Lower lobe of right lung (tissue), 2 donors: ENCODE measurements at regions not wholly inside any gene's neighbourhood (a gene's known extent, or its start where the extent isn't known, plus 50 kb on each side); places are given as distances from the start of the nearest gene placed in this dataset.

Experiments used
- ATAC-seq, 2 donors: fragments of 200-7000 bp; cut with Tn5 transposase; one replicate each; pipeline ENCODE4 v1.9.1; 2020 to 2022; ENCODE audit warnings: mild to moderate bottlenecking in 2 of 2, moderate library complexity in 2 of 2
- DNase-seq: peaks from one replicate; pipeline ENCODE4 v3.0.0-alpha.2; 2020
- H3K27ac ChIP-seq: fragments of 200-600 bp; one replicate; pipeline ENCODE4 v1.8.0; 2022
- H3K27me3 ChIP-seq: fragments of 200-600 bp; one replicate; pipeline ENCODE4 v1.8.0; 2022; ENCODE audit warnings: low read depth
- H3K36me3 ChIP-seq: fragments of 200-600 bp; one replicate; pipeline ENCODE4 v1.8.0; 2022; ENCODE audit warnings: mild to moderate bottlenecking
- H3K4me1 ChIP-seq: fragments of 200-600 bp; one replicate; pipeline ENCODE4 v1.8.0; 2022
- H3K4me3 ChIP-seq: fragments of 200-600 bp; one replicate; pipeline ENCODE4 v1.8.0; 2022; ENCODE audit warnings: mild to moderate bottlenecking
- H3K9me3 ChIP-seq: fragments of 200-600 bp; one replicate; pipeline ENCODE4 v1.8.0; 2022
- CTCF ChIP-seq: fragments of 200-600 bp; IDR thresholded peaks from one replicate; pipeline ENCODE4 v1.8.0; 2022; ENCODE audit warnings: antibody characterized with exemption, mild to moderate bottlenecking
- intact Hi-C: fragments of 100-400 bp; cut with DNase I; formaldehyde crosslinking; loops from one replicate; pipeline ENCODE4 v1.11.0; 2022
- donor health status: DM: no; HTN: yes; CAD: no; lungs with severe emphysema.

DNA sequence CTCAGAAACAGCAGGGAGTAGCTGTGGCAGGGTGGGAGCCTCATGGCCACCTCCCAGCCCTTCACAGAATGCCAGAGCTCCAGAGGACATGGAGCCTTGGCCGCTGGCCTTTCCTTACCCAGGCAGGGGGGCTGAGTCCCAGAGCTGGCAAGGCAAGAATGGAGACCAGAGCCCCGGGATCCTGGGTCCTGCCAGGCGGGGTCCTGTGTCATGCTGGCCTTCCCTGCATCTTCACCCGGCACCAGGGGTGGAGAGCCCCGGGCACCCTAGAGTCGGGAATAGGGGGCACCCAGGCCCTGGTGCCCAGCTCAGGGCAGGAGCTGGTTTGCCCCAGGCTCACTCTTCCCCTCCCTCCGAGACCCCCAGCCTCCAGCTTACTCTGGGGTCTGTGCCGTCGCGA is 519.9 kb downstream of the TBC1D22A start:
- intact Hi-C loops, result no loop called here
- no peak for TF ChIP-seq CTCF
- no peak for DNase-seq
- Histone ChIP-seq H3K4me1 (no peaks in the 10 kb centered on the region), H3K27ac (no peak overlapping the region), H3K36me3 (no peaks in the 10 kb centered on the region), H3K27me3 (peaks cover 25% of the 10 kb centered on the region), H3K9me3 (no peaks in the 10 kb centered on the region), H3K4me3 (no peak overlapping the region)
- ATAC-seq, result no peak

DNA sequence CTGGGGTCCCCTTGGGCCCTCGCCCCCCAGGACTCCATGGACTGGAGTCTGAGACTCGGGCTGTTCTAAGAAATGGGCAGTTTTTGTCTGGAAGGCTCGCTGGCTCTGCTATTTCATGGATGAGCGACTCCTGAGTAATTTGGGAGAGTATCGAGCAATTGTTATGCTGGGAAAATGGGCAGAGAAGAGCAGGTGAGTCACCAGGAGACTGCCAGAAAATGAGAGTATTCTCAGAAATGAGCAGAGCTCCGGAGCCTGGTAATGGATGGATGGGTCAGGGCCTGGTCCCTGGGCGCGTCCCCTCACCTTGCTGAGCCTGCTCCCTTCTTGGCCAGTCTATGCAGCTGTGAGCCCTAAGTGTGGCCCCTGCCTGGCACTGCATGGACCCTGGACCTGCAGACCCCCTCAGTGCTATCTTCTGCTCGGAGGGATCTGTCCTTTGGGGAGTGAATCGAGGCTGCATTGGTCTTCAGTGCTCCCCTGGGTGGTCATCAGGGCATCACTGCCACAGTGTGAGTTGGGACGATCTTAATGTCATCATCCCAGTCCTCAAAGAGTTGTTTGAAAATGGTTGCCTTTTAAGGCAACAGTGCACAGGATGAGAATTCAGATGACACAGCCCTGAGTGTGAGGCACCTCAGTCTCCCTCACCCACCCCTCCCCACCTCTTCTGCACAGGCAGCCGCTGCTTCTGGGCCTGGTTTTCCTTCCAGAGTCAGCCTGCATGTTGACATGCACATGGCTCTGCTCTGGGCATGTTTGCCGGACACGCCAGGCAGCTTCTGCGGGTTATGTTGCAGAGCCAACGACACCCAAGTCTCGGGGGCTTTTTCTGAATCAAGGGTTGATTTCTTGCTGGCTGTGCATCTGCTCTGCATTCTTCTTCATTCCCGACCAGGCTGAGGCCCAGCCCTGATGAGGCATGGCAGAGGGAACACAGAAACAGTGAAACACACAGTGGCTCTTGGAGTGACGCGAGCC is 519.0 kb downstream of the TBC1D22A start:
- ATAC-seq, result no peak
- no peak for DNase-seq
- no peaks in the 10 kb centered on the region for H3K9me3 ChIP-seq
- H3K27me3 ChIP-seq, result peaks cover 25% of the 10 kb centered on the region
- no peak overlapping the region for H3K27ac ChIP-seq
- no peaks in the 10 kb centered on the region for H3K4me1 ChIP-seq
- intact Hi-C loops, result no loop called here
- no peaks in the 10 kb centered on the region for H3K36me3 ChIP-seq
- H3K4me3 ChIP-seq, result no peak overlapping the region
- TF ChIP-seq CTCF, result no peak

- DNase-seq (no peak), ATAC-seq (no peak)
- Histone ChIP-seq H3K27me3 (peaks cover 25% of the 10 kb centered on the region), H3K4me1 (no peaks in the 10 kb centered on the region), H3K4me3 (no peak overlapping the region), H3K9me3 (no peaks in the 10 kb centered on the region), H3K36me3 (no peaks in the 10 kb centered on the region), H3K27ac (no peak overlapping the region)
- no peak for TF ChIP-seq CTCF
- intact Hi-C loops, result no loop called here
Measured at GRCh38 chr22:47280301-47280700, 517.9 kb downstream of the TBC1D22A start.

DNA sequence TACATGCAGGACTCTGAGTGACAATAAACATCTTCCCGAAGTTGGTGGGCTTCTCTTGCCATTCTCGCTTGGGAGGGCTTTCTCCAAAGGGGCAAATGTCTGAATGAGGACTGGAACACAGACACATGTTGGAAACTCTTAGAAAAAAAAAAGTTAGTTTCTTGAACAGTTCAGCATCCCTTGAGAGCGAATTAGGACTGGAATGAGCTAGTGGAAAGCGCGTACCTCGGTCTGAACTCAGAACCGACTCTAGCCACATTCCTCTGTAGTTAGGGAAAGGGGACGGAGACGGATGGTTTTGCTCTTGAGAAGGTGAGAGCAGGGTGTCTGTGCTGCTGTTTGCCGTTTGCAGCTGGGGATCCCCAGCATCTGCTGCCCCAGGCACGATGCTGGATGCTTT is 517.3 kb downstream of the TBC1D22A start:
- H3K36me3 ChIP-seq, result no peaks in the 10 kb centered on the region
- intact Hi-C loops, result no loop called here
- H3K27me3 ChIP-seq, result peaks cover 25% of the 10 kb centered on the region
- H3K4me3 ChIP-seq, result no peak overlapping the region
- ATAC-seq, result no peak
- H3K9me3 ChIP-seq, result no peaks in the 10 kb centered on the region
- DNase-seq, result no peak
- no peaks in the 10 kb centered on the region for H3K4me1 ChIP-seq
- no peak for TF ChIP-seq CTCF
- no peak overlapping the region for H3K27ac ChIP-seq

DNA sequence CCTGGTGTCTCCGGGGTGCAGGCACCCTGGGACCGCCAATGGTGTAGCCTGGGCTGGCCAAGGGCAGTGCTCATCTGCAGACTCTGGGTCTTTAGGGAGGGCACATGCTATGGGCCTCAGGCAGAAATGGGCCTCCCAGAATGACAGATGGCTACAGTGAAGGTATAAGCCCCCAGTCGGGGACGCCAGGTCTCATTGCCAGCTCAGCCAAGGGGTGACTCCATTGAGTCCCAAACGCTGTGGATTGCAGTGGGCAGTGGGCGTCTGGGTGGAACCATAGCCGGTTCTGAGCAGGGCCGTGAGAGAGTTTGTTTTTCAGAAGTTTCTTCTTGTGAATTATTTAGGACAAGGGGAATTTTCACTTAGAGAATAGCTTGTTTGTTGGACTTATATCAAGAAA is 516.9 kb downstream of the TBC1D22A start:
- no peak for DNase-seq
- H3K9me3 ChIP-seq, result no peaks in the 10 kb centered on the region
- no peak for ATAC-seq
- H3K36me3 ChIP-seq, result no peaks in the 10 kb centered on the region
- TF ChIP-seq CTCF, result no peak
- H3K4me1 ChIP-seq, result no peaks in the 10 kb centered on the region
- H3K27me3 ChIP-seq, result peaks cover 22% of the 10 kb centered on the region
- no peak overlapping the region for H3K4me3 ChIP-seq
- no peak overlapping the region for H3K27ac ChIP-seq
- intact Hi-C loops, result no loop called here
